GM12875 (cell line): ENCODE measurements at regions not wholly inside any gene's neighbourhood (a gene's known extent, or its start where the extent isn't known, plus 50 kb on each side); places are given as distances from the start of the nearest gene placed in this dataset.
"Not testable (repeated sequence)": the region's sequence is repeated elsewhere in the genome, so short reads cannot be mapped to it uniquely, and the experiment has no call there.

ENCODE experiments used
- H3K4me3 ChIP-seq: one replicate; pipeline ENCODE4 v1.5.1; 2011; ENCODE audit warnings: low read depth, low read length, control low read depth
- CTCF ChIP-seq: IDR thresholded peaks from 2 replicates; pipeline ENCODE4 v1.5.1; 2011; ENCODE audit warnings: low read depth, mild to moderate bottlenecking, control low read depth, inconsistent platforms, low read length, moderate library complexity, borderline replicate concordance; ENCODE audit not compliant: insufficient read depth

- no peak overlapping the region for H3K4me3 ChIP-seq
- no peak for TF ChIP-seq CTCF
Measured at GRCh38 chr5:92177926-92178487, 794.9 kb upstream of the ARRDC3 start.

GRCh38 chr5:92163906-92164305 is 780.8 kb upstream of the ARRDC3 start:
- no peak overlapping the region for H3K4me3 ChIP-seq
- TF ChIP-seq CTCF = no peak

- no peak overlapping the region for H3K4me3 ChIP-seq
- no peak for TF ChIP-seq CTCF
Measured at GRCh38 chr5:92147798-92148197, 764.7 kb upstream of the ARRDC3 start.

- no peak overlapping the region for H3K4me3 ChIP-seq
- no peak for TF ChIP-seq CTCF
Measured at GRCh38 chr5:92147266-92147665, 764.1 kb upstream of the ARRDC3 start.

- TF ChIP-seq CTCF = no peak
- no peak overlapping the region for H3K4me3 ChIP-seq
Measured at GRCh38 chr5:92145852-92146251, 762.7 kb upstream of the ARRDC3 start.

- H3K4me3 ChIP-seq = no peak overlapping the region
- no peak for TF ChIP-seq CTCF
Measured at GRCh38 chr5:92144824-92145223, 761.7 kb upstream of the ARRDC3 start.

GRCh38 chr5:92132294-92132908 is 749.3 kb upstream of the ARRDC3 start:
- not testable (repeated sequence) for H3K4me3 ChIP-seq
